ENCODE measurements at regions not wholly inside any gene's neighbourhood (a gene's known extent, or its start where the extent isn't known, plus 50 kb on each side); places are given as distances from the start of the nearest gene placed in this dataset.
"Not testable (repeated sequence)": the region's sequence is repeated elsewhere in the genome, so short reads cannot be mapped to it uniquely, and the experiment has no call there.

GRCh38 chr5:107726896-107727295, 56.2 kb upstream of the EFNA5 start:
- no peak for TF ChIP-seq CTCF (IDR thresholded peaks at IDR 0.05; ENCODE audit: insufficient read depth, low read length, severe bottlenecking)
- FAIRE-seq (no peak), DNase-seq (ENCODE audit: low read depth) (no peak)
- no peaks in the 10 kb centered on the region for H3K36me3 ChIP-seq (ENCODE audit: control insufficient read depth, insufficient read depth, low read length)
- no peak overlapping the region for H3K4me3 ChIP-seq (ENCODE audit: low read depth, low read length)
- H3K27me3 ChIP-seq (ENCODE audit: control insufficient read depth, insufficient read depth, low read length): no peaks in the 10 kb centered on the region

GRCh38 chr5:107724642-107725041, 53.9 kb upstream of the EFNA5 start:
- no peak overlapping the region for H3K4me3 ChIP-seq (ENCODE audit: low read depth, low read length)
- no peak for TF ChIP-seq CTCF (IDR thresholded peaks at IDR 0.05; ENCODE audit: insufficient read depth, low read length, severe bottlenecking)
- H3K36me3 ChIP-seq (ENCODE audit: control insufficient read depth, insufficient read depth, low read length): no peaks in the 10 kb centered on the region
- no peak for FAIRE-seq
- no peaks in the 10 kb centered on the region for H3K27me3 ChIP-seq (ENCODE audit: control insufficient read depth, insufficient read depth, low read length)
- DNase-seq (ENCODE audit: low read depth): no peak

GRCh38 chr5:107721241-107721640, 50.5 kb upstream of the EFNA5 start:
- H3K36me3 ChIP-seq (ENCODE audit: control insufficient read depth, insufficient read depth, low read length); DNase-seq (ENCODE audit: low read depth); FAIRE-seq; H3K4me3 ChIP-seq (ENCODE audit: low read depth, low read length); H3K27me3 ChIP-seq (ENCODE audit: control insufficient read depth, insufficient read depth, low read length): not testable (repeated sequence)
